Stimulated activated CD4-positive, alpha-beta T cell treated with anti-CD3 and anti-CD28 coated beads, Interleukin-4, amount 100 ng/mL, for 4 hours (primary cell): ENCODE measurements at regions not wholly inside any gene's neighbourhood (a gene's known extent, or its start where the extent isn't known, plus 50 kb on each side); places are given as distances from the start of the nearest gene placed in this dataset.
"Not testable (repeated sequence)": the region's sequence is repeated elsewhere in the genome, so short reads cannot be mapped to it uniquely, and the experiment has no call there.

Source experiments
- DNase-seq, 2 experiments: peaks; one replicate each; pipeline ENCODE4 v3.0.0-alpha.2; 2020

DNA sequence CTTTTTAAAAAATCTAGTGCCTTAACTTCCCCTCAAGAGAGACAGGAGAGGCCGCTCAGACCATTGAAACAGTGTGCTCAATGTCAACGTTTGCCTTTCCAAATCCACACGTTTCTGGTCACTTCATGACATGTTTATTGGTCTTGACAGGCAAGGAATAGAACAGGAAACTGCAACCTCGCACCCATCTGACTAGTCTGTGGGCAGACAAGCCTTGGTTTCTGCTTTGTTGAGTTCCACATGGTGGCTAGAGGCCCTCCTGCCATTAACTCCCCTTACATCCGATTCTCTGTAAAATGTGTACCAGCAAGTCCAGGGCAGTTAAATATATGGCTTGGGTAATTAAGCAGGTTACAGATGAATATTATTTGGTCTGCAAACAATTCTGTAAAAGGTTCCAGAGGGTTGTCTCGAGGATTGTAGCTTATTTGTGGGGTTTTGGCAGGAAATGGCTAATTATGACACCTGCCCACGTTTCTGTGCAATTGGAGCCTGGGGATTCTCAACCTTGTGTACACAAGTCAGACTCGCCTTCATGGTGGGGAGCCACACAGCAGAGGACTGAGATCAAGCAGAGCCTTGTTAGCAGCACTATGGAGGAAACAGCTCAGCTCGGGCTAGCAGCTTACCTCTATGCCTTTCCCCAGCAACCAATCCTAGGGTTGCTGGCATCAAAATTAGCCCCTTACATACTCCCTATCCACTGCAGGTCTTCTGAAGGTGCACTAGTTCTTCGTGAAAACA lies 317.5 kb upstream of the IGF1R start:
- DNase-seq = no peak

GRCh38 chr15:98331676-98332075 lies 316.7 kb upstream of the IGF1R start:
- no peak for DNase-seq

DNA sequence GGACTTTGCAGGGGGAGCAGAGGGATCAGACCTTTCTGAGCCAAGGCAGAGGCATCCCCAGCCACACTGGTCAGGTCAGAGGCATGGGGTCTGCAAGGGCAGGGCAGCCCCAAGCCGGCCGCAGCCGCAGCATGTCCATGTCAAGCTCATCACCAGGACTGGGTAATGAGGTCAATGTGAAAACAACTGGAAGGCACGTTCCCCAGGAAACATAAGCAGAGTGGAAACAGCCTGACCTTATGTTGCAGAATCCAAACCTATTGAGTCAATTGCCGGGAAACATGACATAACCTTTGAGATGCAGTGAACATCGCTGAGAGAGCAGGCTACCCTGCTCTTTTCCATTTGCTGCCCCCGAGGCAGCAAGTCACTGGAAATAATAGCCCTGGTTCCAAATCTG lies 315.1 kb upstream of the IGF1R start:
- DNase-seq = no peak

DNA sequence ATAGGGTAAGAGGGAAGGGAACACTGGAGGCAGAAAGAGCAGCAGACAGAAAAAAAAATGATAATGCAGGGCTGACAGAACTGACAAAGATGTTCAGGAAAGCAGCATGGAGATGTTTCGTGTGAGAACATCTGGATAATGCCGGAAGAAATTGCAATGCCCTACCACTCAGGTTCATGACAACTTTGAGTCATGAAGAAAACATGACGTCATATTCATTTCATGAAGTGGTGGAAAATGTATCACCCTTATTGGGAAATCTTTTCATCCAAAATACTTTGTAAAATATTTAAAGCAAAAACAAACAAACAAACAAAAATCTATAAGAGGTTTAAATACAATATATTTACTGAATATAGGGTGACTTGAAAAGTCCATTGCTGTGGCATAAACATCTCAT lies 305.4 kb upstream of the IGF1R start:
- DNase-seq = no peak

- DNase-seq = no peak
Measured at GRCh38 chr15:98344591-98344990, 303.7 kb upstream of the IGF1R start.

GRCh38 chr15:98347001-98347400 lies 301.3 kb upstream of the IGF1R start:
- no peak for DNase-seq

GRCh38 chr15:98347866-98348265 lies 300.5 kb upstream of the IGF1R start:
- no peak for DNase-seq

DNA sequence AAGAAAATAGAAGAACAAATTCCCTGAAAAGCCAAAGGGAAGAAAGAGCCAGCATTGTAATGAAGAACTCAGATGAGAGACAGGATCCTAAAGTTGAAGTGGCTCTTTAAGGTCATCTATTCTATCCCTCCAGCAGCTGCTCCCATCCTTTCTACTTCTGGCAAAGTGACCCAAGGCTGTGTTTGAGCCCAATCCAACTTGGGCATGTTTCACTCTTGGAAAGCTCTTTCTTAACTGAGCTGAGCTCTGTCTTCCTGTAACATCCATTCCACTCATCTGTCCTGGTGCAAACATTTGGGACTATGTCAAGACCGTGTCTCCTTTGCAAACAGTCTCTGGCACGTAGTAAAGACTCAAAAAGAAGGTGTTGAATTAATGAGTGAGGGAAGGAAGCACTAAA lies 298.1 kb upstream of the IGF1R start:
- no peak for DNase-seq

GRCh38 chr15:98358274-98358673 lies 290.1 kb upstream of the IGF1R start:
- DNase-seq = not testable (repeated sequence)

GRCh38 chr15:98358971-98359370 lies 289.4 kb upstream of the IGF1R start:
- no peak for DNase-seq

DNA sequence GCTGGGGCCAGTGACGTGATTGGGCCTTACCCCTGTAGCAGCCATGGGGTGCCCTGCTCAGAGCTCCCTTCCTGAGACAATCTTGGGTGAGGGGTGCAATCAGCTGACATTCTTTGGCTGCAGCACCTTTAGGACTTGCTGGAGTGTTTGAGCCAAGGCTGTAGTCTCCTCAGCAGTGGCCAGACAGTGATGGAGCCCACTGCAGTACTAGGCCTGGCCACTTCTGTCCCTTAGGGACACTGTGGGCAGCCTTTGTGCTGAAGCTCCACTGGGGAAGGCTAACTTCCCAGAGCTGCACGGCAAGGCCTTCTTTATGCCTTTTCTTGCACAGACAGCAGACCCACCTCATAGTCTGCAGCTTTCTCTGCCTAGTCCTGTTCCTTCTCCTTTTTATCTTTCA lies 284.9 kb upstream of the IGF1R start:
- DNase-seq = no peak

- no peak for DNase-seq
Measured at GRCh38 chr15:98363955-98364354, 284.4 kb upstream of the IGF1R start.

DNA sequence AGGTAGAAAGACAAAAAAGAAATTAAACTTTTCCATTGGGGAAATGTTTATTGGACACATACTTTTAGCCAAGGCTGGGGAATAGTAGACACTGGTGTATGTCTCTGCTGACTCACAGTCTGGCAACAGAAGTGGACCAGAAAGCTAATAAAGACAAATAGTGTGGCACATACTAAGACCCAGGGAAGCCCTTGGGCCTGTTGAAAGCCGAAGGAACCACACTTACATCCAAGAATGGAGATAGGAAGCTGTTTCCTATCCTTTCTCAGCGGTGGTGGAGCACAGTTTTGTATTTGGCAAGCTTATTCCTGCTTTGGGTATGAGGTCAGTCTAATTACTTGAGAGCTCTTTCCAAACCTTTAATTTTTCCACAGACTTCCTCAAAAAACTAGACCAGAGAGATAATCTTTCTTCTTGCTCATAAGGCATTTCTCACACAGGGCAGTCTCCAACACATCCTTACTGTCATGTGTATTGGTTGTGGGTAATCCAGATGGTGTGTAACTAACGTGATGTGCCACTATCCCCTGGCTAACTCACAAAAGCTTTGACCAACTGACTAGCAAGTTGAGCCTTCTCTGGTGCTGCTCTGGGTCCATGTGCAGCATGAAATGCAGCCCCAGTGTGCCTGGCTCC lies 279.1 kb upstream of the IGF1R start:
- no peak for DNase-seq

- no peak for DNase-seq
Measured at GRCh38 chr15:98375513-98376340, 272.6 kb upstream of the IGF1R start.

DNA sequence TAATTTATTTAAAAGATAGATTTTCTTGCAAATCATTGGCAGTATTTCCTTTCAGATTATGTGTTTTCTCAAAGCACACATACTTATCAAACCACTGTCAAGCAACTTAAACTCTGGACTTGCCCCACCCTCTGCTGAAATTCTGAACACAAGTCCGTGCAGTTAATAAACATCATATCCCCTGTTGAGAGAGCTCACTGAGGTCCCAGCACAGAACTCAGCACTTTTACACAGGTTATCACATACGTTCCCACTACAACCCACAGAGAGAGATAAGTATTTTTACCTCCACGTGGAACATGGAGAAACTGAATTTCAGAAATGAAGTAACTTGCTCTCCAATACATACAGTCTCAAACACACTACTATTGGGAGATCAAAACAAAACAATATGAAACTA lies 267.6 kb upstream of the IGF1R start:
- no peak for DNase-seq

GRCh38 chr15:98381446-98381845 lies 266.9 kb upstream of the IGF1R start:
- no peak for DNase-seq

DNA sequence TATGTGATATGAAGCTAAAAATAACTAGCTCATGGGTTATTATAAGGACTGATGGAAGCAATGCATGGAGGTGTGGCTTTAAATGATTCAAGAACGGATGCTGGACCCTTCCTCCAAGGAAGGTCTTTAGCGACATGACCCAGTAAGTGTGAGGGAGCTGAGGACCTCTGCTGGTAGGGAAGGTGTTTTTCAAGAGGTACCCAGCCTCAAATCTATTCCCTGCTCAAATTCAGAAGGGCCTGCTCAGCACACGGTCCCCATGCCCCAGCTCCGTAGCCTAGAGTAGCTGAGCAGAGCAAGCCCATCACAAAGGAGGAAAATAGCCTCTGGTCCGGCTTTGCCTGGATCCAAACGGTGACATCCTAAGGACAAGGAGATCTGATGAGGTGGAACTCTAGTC lies 266.2 kb upstream of the IGF1R start:
- DNase-seq = no peak

DNA sequence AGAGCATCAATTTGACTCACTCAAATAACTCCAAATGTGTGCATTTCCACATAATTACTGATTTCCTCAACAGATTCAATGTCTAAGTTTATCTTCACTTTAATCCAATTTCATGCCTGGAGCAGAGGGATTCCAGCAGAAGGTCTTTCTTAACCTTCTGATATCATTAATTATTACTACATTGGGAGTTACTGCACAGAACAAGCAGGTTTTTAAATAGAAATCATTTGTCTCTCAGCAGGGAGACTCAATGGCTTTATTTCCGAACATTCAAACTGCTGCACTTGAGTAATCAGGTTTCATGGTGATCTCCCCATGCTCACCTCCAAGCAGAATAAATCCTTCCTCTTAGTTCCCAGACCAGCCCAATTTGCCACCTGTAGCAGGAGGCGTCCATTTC lies 264.8 kb upstream of the IGF1R start:
- no peak for DNase-seq

DNA sequence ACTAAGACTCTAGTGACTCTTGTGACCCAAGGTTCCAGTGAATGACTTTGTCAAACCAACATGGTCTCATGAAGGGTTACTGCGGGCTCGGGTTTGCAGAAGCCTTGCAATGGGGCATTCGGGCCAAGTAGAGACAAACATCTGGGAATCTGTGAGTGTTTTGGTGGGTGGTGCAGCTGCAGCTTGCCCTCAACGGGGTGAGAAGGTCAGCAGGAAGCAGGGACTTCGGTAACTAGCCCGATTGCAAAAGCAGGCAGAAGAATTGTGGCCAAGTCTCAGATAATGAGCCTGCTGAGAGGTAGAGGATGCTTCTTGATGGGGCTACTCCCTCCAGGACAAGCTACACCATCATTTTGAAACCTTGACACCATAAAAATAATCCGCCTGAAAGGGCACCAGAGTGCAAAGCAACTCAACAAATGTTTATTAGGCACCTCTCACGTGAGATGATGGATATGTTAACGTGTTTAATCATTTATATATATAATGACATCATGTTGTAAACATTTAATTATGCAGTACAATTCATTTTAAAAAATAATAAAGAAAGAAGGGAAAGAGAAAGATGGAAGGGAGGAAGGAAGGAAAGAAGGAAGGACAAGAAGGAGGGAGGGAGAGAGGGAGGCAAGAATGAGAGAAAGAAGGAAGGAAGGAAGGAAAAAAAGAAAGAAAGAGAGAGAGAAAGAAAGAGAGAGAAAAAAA lies 263.9 kb upstream of the IGF1R start:
- DNase-seq = no peak

DNA sequence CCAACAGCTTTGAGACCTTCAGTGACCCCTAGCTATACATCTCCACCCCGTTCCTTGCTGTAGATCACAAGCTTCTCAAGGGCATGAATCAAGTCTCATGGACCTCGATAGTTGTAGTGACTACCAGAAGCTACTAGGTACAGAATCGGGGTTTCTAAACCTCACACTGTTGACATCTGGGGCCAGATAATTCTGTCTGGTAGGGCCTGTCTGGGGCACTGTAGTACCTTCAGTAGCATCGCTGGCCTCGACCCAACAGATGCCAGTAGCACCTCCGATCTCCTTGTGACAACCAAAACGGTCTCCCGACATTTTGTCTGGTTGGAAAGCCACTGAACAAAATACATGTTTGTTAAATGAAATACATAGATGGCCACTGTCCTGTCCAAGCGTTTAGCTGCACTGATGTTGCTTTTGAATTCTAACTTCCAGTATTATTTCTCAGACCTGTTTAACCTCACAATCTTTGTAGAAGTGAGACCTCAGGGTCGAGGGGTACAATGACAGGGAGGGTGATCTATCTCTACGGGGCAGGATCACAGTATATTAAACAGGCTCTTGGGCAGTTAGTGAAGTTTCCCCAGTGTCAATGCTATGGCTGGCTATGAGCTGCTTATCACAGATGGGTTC lies 262.5 kb upstream of the IGF1R start:
- DNase-seq = no peak

DNA sequence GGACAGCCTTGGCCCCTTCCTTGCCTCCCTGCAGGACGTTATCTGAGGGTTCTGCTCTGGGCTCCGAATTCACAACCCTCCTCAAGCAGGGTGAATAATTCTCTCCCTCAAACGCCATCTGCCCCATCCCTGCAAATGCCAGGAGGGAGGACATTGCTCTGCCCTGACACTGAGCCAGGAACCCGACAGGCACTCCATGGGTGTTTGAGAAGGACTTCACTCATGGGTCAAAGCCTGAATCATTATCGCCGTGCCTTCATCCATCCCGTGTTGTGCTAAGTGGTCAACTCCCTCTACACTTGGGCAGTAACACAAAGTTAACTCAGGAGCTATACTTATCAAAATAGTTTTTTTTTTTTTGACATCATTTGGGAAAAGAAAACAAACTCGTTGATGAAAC lies 261.8 kb upstream of the IGF1R start:
- DNase-seq = no peak

DNA sequence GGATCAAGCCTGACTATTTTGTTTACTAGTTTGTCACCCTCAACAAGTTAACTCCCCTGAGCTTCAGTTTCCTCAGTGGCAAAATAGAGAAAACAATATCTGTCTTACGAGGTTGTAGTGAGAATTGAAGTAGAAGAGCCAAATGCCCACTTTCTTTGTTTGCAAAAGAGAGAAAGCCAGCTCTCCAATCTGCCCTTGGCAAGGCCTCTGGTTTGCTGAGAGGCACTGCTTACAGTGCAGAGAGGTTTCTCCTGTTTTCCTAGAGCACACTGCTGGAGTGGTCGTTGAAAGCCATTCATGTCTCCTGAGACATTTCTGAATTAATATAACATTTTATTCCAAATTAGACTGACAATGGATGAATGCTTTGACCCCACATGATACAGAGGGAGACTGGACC lies 260.5 kb upstream of the IGF1R start:
- no peak for DNase-seq
